Ishikawa (cell line): ENCODE measurements at regions not wholly inside any gene's neighbourhood (a gene's known extent, or its start where the extent isn't known, plus 50 kb on each side); places are given as distances from the start of the nearest gene placed in this dataset.
A peak's percentile ranks its signal among the peaks of the same experiment; 100 is the strongest.

Experiments used
- CEBPB ChIP-seq: IDR thresholded peaks from 2 replicates; pipeline ENCODE4 v1.6.1; 2012
- CREB1 ChIP-seq: IDR thresholded peaks from 2 replicates; pipeline ENCODE4 v1.6.1; 2012; ENCODE audit warnings: low read depth
- EGR1 ChIP-seq: IDR thresholded peaks from 2 replicates; pipeline ENCODE4 v1.6.1; 2012
- EP300 ChIP-seq: IDR thresholded peaks from 2 replicates; pipeline ENCODE4 v1.6.1; 2012; ENCODE audit warnings: borderline replicate concordance
- FOXM1 ChIP-seq: IDR thresholded peaks from 2 replicates; pipeline ENCODE4 v1.6.1; 2012; ENCODE audit warnings: low read depth, borderline replicate concordance
- NFIC ChIP-seq: IDR thresholded peaks from 2 replicates; pipeline ENCODE4 v1.6.1; 2012
- RAD21 ChIP-seq: IDR thresholded peaks from 2 replicates; pipeline ENCODE4 v1.6.1; 2012; ENCODE audit warnings: low read depth
- TAF1 ChIP-seq: IDR thresholded peaks from 2 replicates; pipeline ENCODE4 v1.6.1; 2012; ENCODE audit warnings: low read depth, mild to moderate bottlenecking
- TCF12 ChIP-seq: IDR thresholded peaks from 2 replicates; pipeline ENCODE4 v1.6.1; 2012; ENCODE audit warnings: low read depth
- TEAD4 ChIP-seq: IDR thresholded peaks from 2 replicates; pipeline ENCODE4 v1.6.1; 2012
- YY1 ChIP-seq: IDR thresholded peaks from 2 replicates; pipeline ENCODE4 v1.6.1; 2012; ENCODE audit warnings: low read depth
- ZBTB7A ChIP-seq: IDR thresholded peaks from 2 replicates; pipeline ENCODE4 v1.6.1; 2012; ENCODE audit warnings: low read depth
- TF ChIP-seq, protein P1 (sequence below): IDR thresholded peaks from 2 replicates; pipeline ENCODE4 v1.6.1; 2012
- TF ChIP-seq, protein P2 (sequence below): IDR thresholded peaks from 2 replicates; pipeline ENCODE4 v1.6.1; 2012
- TF ChIP-seq, protein P3 (sequence below): IDR thresholded peaks from 2 replicates; pipeline ENCODE4 v1.6.1; 2012; ENCODE audit warnings: low read depth, mild to moderate bottlenecking

DNA sequence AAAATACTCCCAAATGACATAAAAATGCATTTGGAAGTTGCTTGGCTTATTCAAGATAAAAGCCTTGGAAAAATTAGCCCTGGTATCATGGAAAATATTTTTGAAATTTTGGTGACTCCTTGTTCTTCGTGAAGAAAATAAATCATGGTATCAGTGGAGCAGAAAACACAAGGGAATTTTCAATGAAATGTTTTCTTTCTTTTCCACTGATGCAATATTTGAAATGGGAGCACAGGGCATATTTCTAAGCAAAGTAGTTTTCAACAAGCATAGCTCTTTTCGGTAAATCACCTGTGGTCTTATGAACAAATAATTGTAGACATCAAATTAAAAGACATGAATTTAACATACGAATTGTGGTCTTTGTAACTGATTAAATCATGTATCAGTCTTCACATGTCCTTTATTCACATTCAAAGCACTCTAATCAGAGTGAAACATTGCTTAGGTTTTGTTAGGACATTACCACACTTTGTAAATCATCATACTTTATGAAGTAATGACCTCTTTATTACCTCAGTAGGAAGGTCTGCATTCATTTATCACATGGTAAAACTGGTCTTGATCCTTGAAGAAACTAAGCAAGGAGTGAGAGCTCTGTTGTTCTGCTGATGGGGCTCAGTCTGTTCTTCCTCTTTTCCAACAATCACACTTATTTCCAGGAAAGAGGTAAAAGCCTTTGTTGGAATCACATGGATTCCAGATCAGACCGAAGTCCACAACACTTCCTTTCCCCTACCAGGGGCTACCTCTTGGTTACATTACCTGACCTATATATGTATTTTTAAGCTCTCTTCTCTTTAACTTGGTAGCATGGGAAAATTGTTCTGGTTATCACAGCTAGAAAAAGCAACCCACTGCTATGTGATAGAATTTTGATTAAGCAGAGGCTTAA is 413.5 kb upstream of the THBS1 start:
- TF ChIP-seq FOXM1, result no peak
- TF ChIP-seq NFIC, result no peak
- TF ChIP-seq, protein P1, sequence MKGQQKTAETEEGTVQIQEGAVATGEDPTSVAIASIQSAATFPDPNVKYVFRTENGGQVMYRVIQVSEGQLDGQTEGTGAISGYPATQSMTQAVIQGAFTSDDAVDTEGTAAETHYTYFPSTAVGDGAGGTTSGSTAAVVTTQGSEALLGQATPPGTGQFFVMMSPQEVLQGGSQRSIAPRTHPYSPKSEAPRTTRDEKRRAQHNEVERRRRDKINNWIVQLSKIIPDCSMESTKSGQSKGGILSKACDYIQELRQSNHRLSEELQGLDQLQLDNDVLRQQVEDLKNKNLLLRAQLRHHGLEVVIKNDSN, result no peak
- TF ChIP-seq CREB1, result no peak
- TF ChIP-seq EGR1, result no peak
- TF ChIP-seq YY1, result no peak
- TF ChIP-seq CEBPB, result no peak
- TF ChIP-seq, protein P2, sequence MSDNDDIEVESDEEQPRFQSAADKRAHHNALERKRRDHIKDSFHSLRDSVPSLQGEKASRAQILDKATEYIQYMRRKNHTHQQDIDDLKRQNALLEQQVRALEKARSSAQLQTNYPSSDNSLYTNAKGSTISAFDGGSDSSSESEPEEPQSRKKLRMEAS, result no peak
- TF ChIP-seq TEAD4, result no peak
- TF ChIP-seq RAD21, result no peak
- TF ChIP-seq ZBTB7A, result no peak
- TF ChIP-seq TCF12, result no peak
- TF ChIP-seq TAF1, result no peak
- TF ChIP-seq, protein P3, sequence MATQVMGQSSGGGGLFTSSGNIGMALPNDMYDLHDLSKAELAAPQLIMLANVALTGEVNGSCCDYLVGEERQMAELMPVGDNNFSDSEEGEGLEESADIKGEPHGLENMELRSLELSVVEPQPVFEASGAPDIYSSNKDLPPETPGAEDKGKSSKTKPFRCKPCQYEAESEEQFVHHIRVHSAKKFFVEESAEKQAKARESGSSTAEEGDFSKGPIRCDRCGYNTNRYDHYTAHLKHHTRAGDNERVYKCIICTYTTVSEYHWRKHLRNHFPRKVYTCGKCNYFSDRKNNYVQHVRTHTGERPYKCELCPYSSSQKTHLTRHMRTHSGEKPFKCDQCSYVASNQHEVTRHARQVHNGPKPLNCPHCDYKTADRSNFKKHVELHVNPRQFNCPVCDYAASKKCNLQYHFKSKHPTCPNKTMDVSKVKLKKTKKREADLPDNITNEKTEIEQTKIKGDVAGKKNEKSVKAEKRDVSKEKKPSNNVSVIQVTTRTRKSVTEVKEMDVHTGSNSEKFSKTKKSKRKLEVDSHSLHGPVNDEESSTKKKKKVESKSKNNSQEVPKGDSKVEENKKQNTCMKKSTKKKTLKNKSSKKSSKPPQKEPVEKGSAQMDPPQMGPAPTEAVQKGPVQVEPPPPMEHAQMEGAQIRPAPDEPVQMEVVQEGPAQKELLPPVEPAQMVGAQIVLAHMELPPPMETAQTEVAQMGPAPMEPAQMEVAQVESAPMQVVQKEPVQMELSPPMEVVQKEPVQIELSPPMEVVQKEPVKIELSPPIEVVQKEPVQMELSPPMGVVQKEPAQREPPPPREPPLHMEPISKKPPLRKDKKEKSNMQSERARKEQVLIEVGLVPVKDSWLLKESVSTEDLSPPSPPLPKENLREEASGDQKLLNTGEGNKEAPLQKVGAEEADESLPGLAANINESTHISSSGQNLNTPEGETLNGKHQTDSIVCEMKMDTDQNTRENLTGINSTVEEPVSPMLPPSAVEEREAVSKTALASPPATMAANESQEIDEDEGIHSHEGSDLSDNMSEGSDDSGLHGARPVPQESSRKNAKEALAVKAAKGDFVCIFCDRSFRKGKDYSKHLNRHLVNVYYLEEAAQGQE, result no peak
- no peak for TF ChIP-seq EP300

DNA sequence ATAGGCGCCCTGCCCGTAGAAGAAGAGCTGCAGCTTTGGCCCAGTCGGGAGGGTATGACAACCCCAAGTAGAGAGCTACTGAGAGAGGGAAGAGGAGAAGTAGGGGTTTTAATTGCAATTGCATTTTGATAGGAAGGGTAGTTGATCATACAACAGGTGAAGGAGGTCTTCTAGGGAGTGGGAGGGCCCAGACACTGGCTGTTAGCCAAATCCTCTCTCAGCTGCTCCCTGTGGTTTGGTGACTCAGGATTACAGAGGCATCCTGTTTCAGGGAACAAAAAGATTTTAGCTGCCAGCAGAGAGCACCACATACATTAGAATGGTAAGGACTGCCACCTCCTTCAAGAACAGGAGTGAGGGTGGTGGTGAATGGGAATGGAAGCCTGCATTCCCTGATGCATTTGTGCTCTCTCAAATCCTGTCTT is 408.9 kb upstream of the THBS1 start:
- TF ChIP-seq ZBTB7A (no peak), YY1 (no peak), CREB1 (no peak), CEBPB (no peak), NFIC (peak; percentile 93), EGR1 (no peak), FOXM1 (no peak), RAD21 (peak; percentile 97), TCF12 (peak; percentile 50; the same call in 1 of the 2 replicates), TEAD4 (peak; percentile 37; the same call in 1 of the 2 replicates), TAF1 (no peak), EP300 (peak; percentile 47; the same call in 1 of the 2 replicates)
- TF ChIP-seq, protein P1, result no peak
- TF ChIP-seq, protein P3, result no peak
- TF ChIP-seq, protein P2, result no peak

DNA sequence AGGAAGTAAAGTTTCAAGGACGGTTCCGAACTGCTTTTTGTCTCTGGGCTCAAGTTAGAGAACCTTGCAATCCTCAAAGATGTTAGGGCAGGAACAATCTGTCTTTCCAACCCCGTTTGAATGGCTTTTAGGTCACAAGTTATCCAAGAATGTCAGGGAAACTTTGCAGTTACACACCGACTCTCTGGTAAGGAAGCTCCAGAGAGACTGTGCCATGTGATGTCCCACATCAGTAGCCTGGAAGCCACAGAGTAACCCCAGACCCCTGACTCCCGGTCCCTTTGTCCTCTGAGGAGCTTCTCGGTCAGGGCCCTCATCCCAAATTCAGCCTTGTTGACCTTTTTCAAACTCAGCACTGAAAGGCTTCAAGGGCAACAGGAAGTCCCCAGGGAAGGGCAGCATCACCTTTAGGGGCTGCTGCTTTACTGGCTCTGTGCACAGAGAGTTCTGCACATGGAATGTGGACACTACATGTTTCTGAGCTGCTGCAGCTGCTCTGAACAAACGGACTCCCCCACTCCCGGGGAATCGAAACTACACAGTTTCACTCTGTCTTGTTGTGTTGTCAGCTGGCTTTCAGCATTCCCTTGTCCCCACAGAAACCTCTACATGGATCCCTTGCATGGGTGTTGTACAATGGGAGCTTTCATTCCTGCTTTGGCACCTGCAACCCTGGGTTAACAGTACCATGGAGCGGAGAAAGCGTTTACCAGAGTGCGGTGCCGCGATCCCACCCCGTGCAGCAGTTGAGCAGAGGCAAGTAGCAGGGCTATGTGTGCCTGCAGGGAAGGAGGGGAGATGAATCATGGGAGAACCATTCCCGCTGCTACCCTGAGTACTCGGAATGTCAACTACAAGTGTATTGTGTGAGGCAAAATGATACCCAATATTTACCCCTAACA is 408.2 kb upstream of the THBS1 start:
- no peak for TF ChIP-seq EP300
- no peak for TF ChIP-seq YY1
- TF ChIP-seq RAD21, result no peak
- TF ChIP-seq, protein P2, result no peak
- TF ChIP-seq, protein P3, result no peak
- no peak for TF ChIP-seq TAF1
- TF ChIP-seq, protein P1, result no peak
- no peak for TF ChIP-seq FOXM1
